Thyroid gland (tissue), 4 donors: ENCODE measurements at regions not wholly inside any gene's neighbourhood (a gene's known extent, or its start where the extent isn't known, plus 50 kb on each side); places are given as distances from the start of the nearest gene placed in this dataset.

Experiments used
- DNase-seq, 2 donors: peaks; one replicate each; pipeline ENCODE4 v3.0.0-alpha.2; 2019
- H3K27ac ChIP-seq, 3 donors: fragments of 200-600 bp; sonication (generic); 1 replicate in 2 of 3; 2 replicates in 1 of 3; pipeline ENCODE4 v1.5.1; 2016 to 2019; ENCODE audit warnings: mild to moderate bottlenecking in 1 of 3, moderate library complexity in 1 of 3
- H3K27me3 ChIP-seq: fragments of 200-600 bp; sonication (generic); one replicate; pipeline ENCODE4 v1.5.1; 2019
- H3K36me3 ChIP-seq, 2 donors: fragments of 200-600 bp; sonication (generic); one replicate each; pipeline ENCODE4 v1.5.1; 2016 to 2019
- H3K4me1 ChIP-seq, 2 donors: fragments of 200-600 bp; sonication (generic); one replicate each; pipeline ENCODE4 v1.5.1; 2017 to 2019
- H3K4me3 ChIP-seq, 3 donors: fragments of 200-600 bp; sonication (generic); replicated peaks in 1 of 3; 1 replicate in 2 of 3; 2 replicates in 1 of 3; pipeline ENCODE4 v1.5.1; 2016; ENCODE audit warnings: mild to moderate bottlenecking in 1 of 3
- H3K9me3 ChIP-seq: fragments of 200-600 bp; sonication (generic); one replicate; pipeline ENCODE4 v1.5.1; 2017
- POLR2A ChIP-seq, 2 donors: fragments of 450-650 bp; IDR thresholded peaks; one replicate each; pipeline ENCODE4 v1.6.1; 2017; ENCODE audit warnings: antibody characterized with exemption in 2 of 2, mild to moderate bottlenecking in 2 of 2, moderate library complexity in 1 of 2
- WGBS, 2 donors: methylation state at CpG; one replicate each; pipeline ENCODE4 v1.1.5; 2017; 5-methylcytosine and 5-hydroxymethylcytosine counted together
- intact Hi-C: fragments of 100-400 bp; cut with DNase I; formaldehyde crosslinking; loops from one replicate; pipeline ENCODE4 v1.15.1; 2023
- TF ChIP-seq, protein P1 (sequence below), 6 experiments: fragments of 200-600 bp in 3 of 6; fragments of 450-650 bp in 3 of 6; sonication (generic) in 3 of 6; IDR thresholded peaks; one replicate each; pipeline ENCODE4 v1.5.1; 2016 to 2019; ENCODE audit warnings: antibody characterized with exemption in 6 of 6, mild to moderate bottlenecking in 2 of 6, inconsistent platforms in 1 of 6, moderate library complexity in 1 of 6

DNA sequence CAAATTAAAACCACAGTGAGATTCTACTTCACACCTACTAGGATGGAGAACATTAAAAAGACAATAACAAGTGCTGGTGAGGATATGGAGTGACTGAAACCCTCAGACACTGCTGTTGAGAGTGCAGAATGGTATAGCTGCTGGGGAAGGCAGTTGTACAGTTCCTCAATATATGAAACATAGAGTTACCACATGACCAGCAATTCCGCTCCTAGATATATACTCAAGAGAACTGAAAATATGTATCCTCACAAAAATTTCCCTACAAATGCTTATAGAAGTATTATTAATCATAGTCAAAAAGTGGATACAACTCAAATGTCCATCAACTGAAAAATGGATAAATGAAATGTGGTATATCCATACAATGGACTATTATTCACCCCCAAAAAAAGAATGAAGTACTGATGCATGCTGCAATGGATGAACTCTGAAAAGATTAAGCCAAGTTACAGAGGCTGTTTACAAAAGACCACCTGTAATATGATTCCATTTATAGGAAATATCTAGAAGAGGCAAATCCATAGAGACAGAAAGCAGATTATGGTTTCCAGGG lies 164.7 kb upstream of the IGF1R start:
- no peaks in the 10 kb centered on the region for H3K27me3 ChIP-seq
- no peaks in the 10 kb centered on the region for H3K9me3 ChIP-seq
- DNase-seq = no peak
- intact Hi-C loops = no loop called here
- TF ChIP-seq, protein P1, sequence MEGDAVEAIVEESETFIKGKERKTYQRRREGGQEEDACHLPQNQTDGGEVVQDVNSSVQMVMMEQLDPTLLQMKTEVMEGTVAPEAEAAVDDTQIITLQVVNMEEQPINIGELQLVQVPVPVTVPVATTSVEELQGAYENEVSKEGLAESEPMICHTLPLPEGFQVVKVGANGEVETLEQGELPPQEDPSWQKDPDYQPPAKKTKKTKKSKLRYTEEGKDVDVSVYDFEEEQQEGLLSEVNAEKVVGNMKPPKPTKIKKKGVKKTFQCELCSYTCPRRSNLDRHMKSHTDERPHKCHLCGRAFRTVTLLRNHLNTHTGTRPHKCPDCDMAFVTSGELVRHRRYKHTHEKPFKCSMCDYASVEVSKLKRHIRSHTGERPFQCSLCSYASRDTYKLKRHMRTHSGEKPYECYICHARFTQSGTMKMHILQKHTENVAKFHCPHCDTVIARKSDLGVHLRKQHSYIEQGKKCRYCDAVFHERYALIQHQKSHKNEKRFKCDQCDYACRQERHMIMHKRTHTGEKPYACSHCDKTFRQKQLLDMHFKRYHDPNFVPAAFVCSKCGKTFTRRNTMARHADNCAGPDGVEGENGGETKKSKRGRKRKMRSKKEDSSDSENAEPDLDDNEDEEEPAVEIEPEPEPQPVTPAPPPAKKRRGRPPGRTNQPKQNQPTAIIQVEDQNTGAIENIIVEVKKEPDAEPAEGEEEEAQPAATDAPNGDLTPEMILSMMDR (IDR thresholded peaks at IDR 0.05) = no peak
- no peak for TF ChIP-seq POLR2A (IDR thresholded peaks at IDR 0.05)
- 97 to 98% methylated on average over 1 of the region's 1 CpG for WGBS, 2 donors
- no peak overlapping the region for H3K27ac ChIP-seq
- H3K36me3 ChIP-seq = no peaks in the 10 kb centered on the region
- no peak overlapping the region for H3K4me3 ChIP-seq
- H3K4me1 ChIP-seq = no peaks in the 10 kb centered on the region

DNA sequence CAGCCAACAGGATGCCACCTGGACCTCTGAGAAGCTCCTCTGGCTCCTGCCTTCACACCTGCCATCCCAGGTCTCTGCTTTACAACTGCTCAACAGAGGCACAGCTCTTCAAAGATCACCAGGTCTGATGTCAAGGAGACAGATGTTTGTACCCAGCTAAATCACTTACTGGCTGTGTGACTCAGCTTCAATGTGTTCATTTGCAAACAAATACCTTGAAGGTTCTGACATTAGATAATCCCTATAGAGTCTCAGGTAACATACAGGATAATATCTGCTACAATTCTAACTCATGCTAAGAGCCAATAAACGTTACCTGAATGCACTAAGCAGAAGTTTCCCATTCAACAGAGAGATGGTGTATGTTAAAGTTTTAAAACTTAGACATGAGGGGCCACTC lies 163.4 kb upstream of the IGF1R start:
- H3K4me1 ChIP-seq = no peaks in the 10 kb centered on the region
- no peak overlapping the region for H3K4me3 ChIP-seq
- H3K36me3 ChIP-seq = no peaks in the 10 kb centered on the region
- intact Hi-C loops = no loop called here
- DNase-seq = no peak
- H3K27ac ChIP-seq = no peak overlapping the region
- no peaks in the 10 kb centered on the region for H3K9me3 ChIP-seq
- no peaks in the 10 kb centered on the region for H3K27me3 ChIP-seq
- TF ChIP-seq, protein P1 (IDR thresholded peaks at IDR 0.05) = no peak
- no peak for TF ChIP-seq POLR2A (IDR thresholded peaks at IDR 0.05)
- WGBS, 2 donors = 70 to 76% methylated on average over 1 of the region's 1 CpG

DNA sequence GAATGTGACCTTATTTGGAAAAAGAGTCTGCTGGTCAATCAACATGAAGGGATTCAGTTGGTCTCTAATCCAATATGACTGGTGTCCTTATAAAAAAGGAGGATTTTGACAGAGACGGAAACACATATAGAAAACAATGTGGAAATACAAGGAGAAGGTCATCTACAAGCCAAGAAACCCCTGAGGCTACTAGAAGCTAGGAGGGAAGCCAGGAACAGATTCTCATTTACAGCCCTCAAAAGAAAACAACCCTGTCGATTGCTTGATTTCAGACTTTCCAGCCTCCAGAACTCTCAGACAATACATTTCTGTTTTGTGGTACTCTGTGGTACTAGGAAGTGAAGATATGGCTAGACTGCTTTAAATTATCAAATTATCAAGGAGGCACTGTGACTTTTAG lies 162.9 kb upstream of the IGF1R start:
- no peak for DNase-seq
- Histone ChIP-seq H3K27ac (no peak overlapping the region), H3K36me3 (no peaks in the 10 kb centered on the region), H3K27me3 (no peaks in the 10 kb centered on the region), H3K4me1 (no peaks in the 10 kb centered on the region), H3K9me3 (no peaks in the 10 kb centered on the region), H3K4me3 (no peak overlapping the region)
- TF ChIP-seq POLR2A (IDR thresholded peaks at IDR 0.05) = no peak
- TF ChIP-seq, protein P1 (IDR thresholded peaks at IDR 0.05) = no peak
- WGBS, 2 donors = 59 to 68% methylated on average over 2 of the region's 2 CpGs
- intact Hi-C loops = no loop called here

DNA sequence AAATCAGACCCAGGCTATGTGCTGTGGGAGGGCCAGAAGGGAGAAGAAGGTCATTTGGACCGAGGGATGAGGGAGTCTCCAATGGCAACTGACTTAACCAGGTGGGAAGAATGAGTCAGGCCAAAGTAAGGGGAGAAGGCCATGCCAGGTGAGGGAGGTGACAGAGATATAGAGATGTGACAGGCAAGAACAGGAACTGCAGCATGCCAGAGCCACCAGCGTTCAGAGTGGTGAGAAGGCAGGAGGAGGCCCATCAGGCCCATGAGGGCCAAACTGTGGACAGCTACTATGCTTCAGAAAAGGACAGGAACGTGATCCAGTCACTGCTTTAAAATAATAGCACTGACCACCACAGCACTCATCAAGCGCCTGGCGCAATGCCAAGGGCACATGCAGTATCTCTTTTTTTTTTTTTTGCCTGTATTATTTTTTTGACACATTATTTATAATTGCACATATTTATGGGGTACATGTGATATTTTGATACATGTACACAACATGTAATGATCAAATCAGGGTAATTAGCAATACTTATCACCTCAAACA lies 154.3 kb upstream of the IGF1R start:
- Histone ChIP-seq H3K36me3 (no peaks in the 10 kb centered on the region), H3K4me1 (no peaks in the 10 kb centered on the region), H3K4me3 (no peak overlapping the region), H3K27ac (no peak overlapping the region), H3K27me3 (no peaks in the 10 kb centered on the region), H3K9me3 (no peaks in the 10 kb centered on the region)
- no peak for DNase-seq
- 80 to 82% methylated on average over 5 of the region's 5 CpGs for WGBS, 2 donors
- intact Hi-C loops = no loop called here
- TF ChIP-seq POLR2A (IDR thresholded peaks at IDR 0.05) = no peak
- TF ChIP-seq, protein P1 (IDR thresholded peaks at IDR 0.05) = no peak

DNA sequence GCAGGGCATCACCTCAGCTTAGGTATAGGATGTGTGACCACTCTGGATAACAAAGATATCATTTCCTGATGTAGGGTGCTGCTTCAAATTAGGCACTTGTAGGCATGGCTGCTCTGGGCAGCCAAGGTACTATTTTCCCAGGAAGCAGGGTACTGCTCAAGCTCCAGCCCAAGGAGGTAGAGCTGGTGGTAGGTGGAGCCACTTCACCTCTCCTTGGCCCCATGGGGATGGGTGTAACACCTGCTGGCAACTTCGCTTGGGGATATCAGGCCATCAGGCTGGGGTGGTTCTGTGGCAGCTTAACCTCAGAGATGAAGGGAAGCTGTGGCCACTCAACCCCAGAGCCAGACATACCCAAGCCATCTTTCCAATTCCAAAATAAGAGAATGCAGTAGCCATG lies 147.1 kb upstream of the IGF1R start:
- H3K27me3 ChIP-seq = no peaks in the 10 kb centered on the region
- no peak for TF ChIP-seq POLR2A (IDR thresholded peaks at IDR 0.05)
- TF ChIP-seq, protein P1 (IDR thresholded peaks at IDR 0.05) = no peak
- whole genome bisulfite sequencing, 2 donors = 83% methylated on average over 1 of the region's 1 CpG; no CpG with 5 or more reads in 1 of the 2 donors
- no peak overlapping the region for H3K4me3 ChIP-seq
- H3K4me1 ChIP-seq = peaks cover 0 to 1% of the 10 kb centered on the region in 2 donors
- intact Hi-C loops = no loop called here
- H3K27ac ChIP-seq = no peak overlapping the region
- no peaks in the 10 kb centered on the region for H3K36me3 ChIP-seq
- no peaks in the 10 kb centered on the region for H3K9me3 ChIP-seq
- DNase-seq = no peak
